Islet precursor cell (in vitro differentiated cells): ENCODE measurements at regions not wholly inside any gene's neighbourhood (a gene's known extent, or its start where the extent isn't known, plus 50 kb on each side); places are given as distances from the start of the nearest gene placed in this dataset.
A peak's percentile ranks its signal among the peaks of the same experiment; 100 is the strongest.
"Not testable (repeated sequence)": the region's sequence is repeated elsewhere in the genome, so short reads cannot be mapped to it uniquely, and the experiment has no call there.

Source experiments
- DNase-seq: peaks from one replicate; pipeline ENCODE4 v3.0.0-alpha.2; 2018

DNA sequence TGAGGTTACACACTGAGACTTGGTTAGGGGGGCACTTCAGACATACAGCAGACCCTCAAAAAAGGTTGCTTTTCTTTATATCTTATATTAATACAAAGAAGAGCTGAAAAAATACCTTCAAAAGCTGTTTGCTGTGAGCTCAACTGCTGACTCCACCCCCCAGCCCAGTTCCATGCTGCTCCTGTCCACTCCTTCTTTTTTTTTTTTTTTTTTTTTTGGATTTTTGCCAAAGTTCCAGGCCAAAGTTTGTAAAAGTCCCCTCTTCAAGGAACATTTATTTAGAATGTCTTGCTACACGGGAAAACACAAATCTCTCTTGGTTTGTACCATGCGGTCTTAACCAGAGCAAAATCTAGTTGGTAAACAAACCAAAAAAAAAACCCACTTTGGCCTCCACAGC is 85.3 kb upstream of the AKAP12 start:
- DNase-seq: no peak

DNA sequence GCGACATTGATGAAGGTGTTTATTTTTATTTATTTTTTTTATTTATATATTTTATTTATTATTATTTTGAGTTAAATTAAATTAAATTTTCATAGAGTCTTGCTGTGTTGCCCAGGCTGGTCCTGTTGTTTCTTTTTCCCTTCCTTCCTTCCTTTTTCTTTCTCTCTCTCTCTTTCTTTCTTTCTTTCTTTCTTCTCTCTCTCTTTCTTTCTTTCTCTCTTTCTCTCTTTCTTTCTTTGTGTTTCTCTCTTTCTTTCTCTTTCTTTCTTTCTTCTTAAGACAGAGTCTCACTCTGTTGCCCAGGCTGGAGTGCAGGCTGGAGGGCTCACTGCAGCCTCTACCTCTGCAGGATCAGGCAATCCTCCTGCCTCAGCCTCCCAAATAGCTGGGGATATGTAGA is 84.7 kb upstream of the AKAP12 start:
- DNase-seq: no peak

DNA sequence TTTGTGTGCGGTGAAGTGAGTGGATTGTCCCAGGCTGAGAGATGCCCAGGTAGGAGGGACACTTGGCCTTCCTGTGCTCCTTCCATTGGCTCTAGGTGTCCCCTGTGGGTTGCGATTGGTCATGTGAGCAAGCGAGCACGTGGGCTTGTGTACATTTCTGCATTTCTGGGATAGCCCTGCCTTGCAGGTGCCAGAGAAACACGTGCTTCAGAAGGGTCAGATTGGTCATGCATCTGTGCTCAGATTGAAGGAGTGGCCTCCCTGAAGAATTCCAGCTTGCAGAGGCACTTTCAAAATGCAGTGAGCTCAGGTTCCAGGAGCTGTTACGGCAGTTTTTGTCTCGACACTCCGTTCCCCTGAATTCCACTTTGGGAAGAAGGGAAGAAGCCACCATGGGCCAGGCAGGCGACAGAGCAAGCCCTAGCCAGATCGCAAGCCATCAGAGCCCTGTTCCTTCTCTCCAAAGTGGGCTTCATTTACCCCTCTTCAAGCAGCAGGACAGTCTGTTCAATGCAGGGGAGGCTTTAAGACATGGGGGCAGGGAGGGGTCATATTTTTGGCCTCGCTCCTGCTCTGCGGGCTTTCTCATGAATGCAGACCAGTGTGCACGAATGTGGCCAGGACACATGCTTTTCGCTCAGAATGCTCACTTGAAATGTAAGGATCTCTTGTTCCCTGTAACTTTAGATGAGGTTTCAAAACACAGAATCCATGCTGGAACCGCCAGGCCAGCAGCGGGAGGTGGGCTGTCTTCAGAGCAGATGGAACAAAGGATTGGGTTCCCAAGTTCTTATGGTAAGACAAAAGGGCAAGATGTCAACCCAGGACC is 78.6 kb upstream of the AKAP12 start:
- DNase-seq: peak; percentile 54

DNA sequence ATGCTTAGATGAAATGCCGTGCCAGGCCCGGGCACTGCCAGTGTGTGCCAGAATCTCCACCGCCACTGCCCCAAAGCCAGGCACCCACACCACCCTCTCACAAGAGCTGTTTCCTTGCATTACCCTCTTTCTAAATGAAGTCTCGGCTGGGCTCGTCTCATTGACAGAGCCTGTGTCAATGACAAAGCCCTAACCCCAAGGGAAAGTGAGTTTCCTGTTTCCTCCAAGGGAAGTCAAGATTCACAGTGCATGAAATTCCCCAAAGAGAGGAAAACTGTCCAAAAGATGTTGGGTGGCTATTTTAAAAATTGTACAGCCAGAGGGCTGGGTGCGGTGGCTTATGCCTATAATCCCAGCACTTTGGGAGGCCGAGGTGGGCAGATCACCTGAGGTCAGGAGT is 75.4 kb upstream of the AKAP12 start:
- DNase-seq: no peak

DNA sequence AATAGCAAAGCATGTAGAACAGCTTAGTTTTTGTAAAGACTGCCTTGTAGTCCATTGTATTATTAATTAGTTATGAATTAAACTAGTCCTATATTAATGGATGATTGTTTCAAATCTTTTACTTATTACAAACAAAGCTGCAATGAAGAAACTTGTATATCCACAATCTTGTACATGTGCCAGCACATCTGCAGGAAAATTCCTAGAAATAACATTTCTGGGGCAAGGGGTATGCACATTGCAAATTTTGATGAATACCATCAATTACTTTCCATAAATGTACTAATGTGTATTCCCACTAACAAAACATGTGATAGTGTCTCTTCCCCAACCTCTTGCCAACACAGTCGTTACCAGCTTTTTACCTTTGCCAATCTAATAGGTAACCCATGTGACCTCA is 73.6 kb upstream of the AKAP12 start:
- DNase-seq: no peak

DNA sequence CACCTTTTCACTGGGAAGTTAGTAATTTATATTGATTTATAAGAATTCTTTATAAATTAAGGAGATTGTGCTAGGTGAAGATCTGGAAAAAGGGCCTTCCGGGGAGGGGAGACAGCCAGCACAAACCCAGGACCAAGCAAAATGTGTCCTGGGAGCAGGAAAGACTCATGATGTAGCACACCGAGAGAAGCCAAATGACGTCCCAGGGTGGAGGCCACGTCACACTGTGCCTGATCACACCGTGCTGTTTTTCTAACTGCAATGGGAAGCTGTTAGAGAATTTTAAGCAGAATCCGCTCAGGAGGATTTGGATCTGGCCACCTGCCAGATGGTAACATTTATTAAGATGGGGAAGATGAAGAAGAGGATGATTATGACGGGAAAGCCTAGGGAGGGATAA is 72.7 kb upstream of the AKAP12 start:
- DNase-seq: no peak

DNA sequence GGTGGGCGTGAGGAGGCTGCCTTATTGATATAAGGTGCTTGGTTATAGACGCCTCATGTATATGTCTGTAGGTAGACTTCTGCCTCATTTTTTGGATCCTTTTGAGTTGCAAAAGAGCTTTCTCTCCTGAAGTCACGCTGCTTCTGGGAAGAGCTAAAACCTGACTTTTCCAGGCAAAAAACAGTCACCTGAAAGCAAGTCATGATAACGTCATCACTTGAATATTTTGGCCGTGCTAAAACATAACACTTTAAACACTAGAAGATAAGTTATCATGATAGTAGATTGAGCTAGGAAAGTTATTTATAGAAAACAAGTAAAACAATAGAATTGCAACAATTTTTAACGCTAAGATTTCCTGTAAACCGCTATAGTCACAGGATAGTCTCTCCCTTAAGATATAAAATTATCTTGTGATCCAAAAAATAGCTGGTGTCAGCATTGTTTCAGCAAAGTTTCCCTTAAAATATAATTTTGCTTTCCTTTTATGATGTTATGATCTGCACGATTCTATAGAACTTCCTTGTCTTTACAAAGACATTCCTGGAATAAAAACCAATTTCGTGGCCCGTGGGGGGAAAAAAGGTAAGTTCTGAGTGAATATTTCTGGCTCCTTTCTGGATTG is 69.0 kb upstream of the AKAP12 start:
- DNase-seq: no peak

DNA sequence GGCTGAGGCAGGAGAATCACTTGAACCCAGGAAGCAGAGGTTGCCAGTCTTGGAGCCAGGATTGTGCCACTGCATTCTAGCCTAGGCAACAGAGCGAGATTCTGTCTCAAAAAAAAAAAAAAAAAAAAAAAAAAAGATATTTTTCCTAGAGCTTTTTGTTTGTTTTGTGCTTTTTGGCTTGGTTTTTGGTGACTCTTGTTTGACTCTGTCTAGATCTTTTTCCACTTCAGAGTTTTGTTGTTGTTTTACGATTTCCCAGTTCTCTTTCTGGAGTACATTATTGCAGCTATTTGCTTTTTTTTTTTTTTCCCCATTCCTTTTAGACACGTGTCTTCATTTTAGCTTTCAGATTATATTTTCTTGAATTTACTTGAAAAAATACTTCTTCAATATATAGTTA is 67.0 kb upstream of the AKAP12 start:
- no peak for DNase-seq

DNA sequence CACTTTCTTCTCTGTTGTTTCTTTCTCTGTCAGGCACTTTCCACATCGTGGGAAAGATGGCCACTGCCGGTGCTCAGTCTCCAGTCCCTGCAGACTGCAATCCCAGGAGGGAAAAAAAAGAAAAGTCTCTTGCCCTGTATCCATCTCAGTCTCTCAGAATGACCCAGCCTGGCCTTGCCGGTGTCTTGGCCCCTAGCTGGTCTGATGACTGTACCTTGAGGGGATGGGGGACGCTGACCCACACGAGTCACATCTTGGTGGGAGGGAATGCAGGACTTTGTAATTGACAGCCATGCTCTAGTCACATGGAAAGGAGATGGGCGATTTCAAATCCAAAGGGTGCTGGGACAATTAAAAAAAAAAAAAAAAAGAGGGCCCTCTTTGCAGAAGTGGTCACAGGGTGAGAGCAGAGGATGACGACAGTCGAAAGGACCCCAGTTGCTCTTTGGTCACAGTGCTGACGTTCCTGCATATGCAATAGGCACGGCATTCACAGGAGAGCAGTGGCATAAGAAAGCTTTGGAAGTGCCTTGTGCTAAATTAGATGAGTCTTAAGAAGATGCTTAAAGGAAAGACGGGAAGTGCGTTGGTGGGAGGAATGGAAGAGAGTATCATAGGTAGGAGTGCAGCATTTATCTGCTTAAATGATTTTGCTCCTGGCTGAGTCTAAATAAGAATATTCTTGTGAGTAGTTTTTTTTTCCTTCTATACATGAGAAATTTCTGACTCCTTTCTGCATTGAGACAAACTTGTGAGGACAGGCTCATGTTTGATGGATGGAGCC is 63.9 kb upstream of the AKAP12 start:
- DNase-seq: no peak

DNA sequence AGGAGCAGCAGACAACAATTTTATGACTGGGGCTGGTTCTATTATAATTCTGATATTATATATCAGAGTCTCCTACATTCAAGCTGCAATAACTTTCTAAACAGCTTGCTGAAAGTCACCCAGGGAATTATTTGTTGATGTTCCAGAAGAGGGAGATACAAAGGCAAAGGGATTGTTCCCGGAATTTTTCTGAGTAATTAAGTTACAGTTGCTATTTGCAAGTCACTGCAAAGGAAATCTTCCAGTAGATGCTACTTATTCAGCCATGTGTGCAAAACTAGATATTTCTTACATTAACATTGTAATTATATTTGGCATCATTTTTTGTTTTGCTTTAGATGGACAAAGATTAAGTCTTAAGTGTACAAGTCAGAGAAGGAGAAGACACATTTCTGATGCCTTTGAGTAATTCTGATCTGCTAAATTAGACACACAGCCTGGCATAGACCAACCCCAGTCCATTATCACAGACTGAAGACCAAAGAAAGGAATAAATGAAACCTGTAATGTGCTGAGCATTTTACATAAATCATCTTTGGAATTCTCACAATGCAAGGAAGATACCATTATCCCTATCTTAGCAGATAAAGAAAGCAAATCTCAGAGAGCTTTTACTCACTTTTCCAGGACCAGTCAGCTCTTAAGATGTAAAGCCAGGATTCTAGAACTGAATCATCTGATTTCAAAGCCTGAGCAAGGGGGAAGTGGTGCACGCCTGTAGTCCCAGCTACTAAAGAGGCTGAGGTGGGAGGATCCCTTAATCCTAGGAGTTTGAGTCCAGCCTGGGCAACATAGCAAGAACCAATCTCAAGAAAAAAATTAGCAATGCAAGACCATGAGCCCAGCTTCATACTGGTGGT is 62.6 kb upstream of the AKAP12 start:
- no peak for DNase-seq

DNA sequence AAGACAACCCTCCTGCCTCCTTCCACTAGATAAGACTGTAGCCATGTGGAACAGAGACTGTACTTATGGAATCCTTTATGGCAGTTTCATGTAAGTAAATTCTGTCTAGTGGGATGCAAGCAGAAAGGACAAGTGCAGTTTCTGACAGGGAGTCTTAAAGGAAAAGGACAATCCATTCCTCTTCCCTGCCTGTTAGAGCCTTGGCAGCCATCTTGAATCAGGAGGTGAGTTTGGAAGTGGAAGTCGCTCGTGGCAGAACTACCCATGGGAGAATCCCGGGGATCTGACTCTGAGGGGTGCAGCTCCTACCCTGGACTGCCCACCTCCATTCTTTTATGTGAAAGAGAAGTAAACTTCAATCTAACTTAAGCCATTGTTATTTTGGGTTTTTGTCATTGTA is 61.4 kb upstream of the AKAP12 start:
- DNase-seq: no peak

DNA sequence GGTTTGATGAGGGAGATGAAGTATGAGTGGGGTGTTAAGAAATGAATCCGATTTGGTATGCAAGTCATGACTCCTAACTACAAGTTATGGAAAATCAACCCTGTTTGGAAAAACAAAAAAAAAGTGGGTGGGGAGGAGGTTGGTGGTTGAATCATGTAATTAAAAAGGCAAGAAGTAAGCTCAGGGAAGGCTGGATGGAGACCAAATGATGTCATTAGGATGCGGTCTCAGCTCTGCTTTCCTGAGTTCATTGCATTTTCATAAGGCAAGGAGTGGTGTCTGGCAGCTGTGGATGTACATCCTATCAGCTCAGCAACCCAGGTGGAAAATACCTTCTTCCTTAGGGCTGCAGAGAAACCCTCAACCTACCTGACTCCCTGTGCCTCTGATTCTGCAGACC is 60.4 kb upstream of the AKAP12 start:
- no peak for DNase-seq

DNA sequence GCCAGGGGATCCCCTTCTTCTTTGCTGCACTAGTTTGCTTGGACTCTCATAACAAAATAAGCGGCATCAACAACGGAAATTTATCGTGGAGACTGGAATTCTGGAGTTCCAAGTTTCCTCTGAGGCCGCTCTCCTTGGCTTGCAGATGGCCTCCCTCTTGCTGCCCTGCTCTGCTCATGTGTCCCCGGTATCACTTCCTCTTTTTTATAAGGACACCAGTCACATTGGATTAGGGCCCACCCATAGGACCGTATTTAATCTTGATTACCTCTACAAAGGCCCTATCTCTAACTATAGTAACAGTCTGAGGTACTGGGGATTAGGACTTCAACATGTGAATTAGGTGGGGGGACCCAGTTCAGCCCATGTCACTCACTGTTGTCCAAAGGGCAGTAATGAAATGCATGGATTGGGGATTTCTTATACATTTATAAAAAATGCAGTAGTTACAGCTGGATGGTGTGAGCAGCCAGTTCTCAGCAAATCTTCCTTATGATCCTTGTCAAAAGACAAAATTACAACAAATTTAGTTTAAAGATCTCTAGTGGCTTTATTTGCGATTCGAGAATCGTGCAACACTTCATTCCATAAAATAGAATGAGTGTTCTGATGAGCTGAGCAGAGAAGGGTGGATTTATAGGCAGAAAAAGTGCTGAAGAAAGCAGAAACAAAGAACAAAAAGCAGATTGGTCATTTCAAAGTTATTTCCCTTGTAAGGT is 59.3 kb upstream of the AKAP12 start:
- DNase-seq: no peak

DNA sequence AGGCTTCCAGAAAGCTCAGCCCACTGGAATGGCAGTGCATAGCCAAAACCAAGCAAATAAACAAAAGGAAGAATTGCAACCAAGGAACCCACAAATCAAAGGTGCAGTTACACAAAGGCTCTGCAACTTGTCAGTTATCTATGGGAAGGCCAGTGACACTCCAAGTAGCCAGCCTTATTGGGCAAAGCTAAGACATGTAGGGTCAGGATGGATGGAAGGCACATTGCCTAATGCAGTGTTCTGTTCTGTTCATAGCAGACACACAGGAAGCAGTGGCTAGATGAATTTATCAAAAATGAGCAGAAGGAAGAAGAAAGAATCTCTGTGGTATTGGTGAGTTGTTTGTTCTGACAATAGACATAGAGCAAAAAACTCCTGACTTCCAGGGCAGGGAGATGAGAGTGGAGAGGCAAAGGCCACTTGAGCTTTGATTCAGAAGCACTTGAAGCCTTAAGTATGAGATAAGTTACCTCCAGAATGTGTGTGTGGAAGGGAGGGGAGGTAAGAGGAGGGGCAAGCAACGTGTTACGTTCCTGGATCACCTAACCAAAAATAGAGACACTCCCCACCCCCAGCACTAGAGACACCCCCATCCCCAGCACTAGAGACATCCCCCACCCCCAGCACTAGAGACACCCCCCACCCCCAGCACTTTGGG is 57.9 kb upstream of the AKAP12 start:
- DNase-seq: no peak

DNA sequence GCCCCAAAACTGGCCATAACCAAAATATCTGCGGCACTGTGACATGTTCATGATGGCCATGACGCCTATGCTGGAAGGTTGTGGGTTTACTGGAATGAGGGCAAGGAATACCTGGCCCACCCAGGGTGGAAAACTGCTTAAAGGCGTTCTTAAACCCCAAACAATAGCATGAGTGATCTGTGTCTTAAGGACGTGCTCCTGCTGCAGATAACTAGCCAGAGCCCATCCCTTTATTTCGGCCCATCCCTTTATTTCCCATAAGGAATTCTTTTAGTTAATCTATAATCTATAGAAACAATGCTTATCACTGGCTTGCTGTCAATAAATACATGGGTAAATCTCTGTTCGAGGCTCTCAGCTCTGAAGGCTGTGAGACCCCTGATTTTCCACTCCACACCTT is 56.8 kb upstream of the AKAP12 start:
- not testable (repeated sequence) for DNase-seq

DNA sequence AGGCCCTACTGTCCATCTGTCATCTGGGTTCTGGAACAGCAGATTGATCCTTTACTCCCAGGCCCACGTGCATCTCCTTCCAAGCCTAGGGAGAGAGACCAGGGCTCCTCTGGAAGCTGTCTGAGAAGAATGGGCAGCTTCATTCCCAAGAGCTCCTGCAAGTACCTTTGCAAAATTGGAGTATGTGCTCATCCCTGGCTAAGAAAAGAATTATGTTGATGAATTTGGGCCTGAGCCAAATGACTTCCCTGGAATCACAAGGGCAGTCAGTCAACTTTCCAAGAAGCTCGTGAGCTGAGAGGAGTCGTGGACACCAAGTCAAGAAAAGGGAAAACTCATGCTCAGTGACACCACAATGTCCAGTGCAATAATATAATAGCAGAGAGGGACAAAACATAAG is 54.6 kb upstream of the AKAP12 start:
- no peak for DNase-seq

DNA sequence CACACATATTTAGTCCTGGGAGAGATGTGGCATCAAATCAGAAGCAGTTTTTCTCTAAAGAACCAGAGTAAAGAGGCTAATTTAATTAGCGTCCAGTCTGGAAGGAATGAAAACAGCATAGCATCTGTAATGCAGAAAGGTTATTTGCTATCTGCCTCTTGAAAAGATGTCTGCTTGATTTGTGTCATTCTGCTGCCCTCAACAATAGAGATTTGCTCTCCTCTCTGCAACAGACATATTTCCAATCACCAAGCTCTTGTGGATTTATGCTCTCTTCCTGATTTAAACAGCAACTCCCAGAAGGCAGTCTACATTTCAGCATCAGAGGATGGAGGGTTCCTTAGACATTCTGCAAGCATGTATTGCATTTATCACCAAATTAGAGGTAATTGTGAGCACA is 53.5 kb upstream of the AKAP12 start:
- no peak for DNase-seq

DNA sequence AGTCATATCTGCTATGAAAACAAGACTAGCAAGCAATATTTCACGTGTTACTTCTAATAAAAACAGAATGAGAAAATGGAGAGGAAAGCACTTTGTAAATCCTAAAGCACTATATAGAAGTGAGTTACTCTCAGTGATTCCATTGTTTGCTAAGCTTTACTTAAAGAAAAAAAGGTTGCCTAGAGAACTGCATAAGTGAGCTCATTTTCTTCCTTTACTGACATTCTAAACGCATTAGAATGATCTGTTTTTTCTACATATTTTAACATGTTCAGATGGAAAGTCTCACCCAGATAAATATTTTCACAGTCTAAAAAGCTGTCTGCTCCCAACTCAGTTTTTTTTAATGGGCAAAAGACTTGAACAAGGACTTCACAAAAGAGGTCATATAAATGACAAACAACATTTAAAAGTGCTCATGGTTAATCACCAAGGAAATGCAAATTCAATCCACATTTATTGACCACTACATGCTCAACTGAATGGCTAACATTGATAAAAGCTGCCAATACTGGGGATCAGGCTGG is 52.9 kb upstream of the AKAP12 start:
- DNase-seq: no peak
